DOHH2 (cell line): ENCODE measurements at regions not wholly inside any gene's neighbourhood (a gene's known extent, or its start where the extent isn't known, plus 50 kb on each side); places are given as distances from the start of the nearest gene placed in this dataset.

Experiments
- H3F3A ChIP-seq: fragments of 200-600 bp; sonication (generic), shearing (Covaris generic); 2 replicates; pipeline ENCODE4 v1.6.0; 2016; ENCODE audit warnings: antibody characterized with exemption, mild to moderate bottlenecking; ENCODE audit not compliant: control insufficient read depth, insufficient read depth
- H3K27ac ChIP-seq: fragments of 200-600 bp; sonication (generic); 2 replicates; pipeline ENCODE4 v1.5.1; 2014; ENCODE audit warnings: low read depth, mild to moderate bottlenecking, low read length, moderate library complexity
- H3K27me3 ChIP-seq: fragments of 200-600 bp; sonication (generic); 2 replicates; pipeline ENCODE4 v1.6.1; 2014; ENCODE audit warnings: mild to moderate bottlenecking, low read length, mixed read lengths; ENCODE audit not compliant: control insufficient read depth
- H3K36me3 ChIP-seq: fragments of 200-600 bp; sonication (generic); 2 replicates; pipeline ENCODE4 v1.6.1; 2014; ENCODE audit warnings: mild to moderate bottlenecking, low read length, moderate library complexity, mixed read lengths; ENCODE audit not compliant: control insufficient read depth
- H3K4me1 ChIP-seq: fragments of 200-600 bp; sonication (generic); 2 replicates; pipeline ENCODE4 v1.6.1; 2014; ENCODE audit warnings: mild to moderate bottlenecking, low read length, mixed read lengths; ENCODE audit not compliant: control insufficient read depth
- H3K4me2 ChIP-seq: fragments of 200-600 bp; sonication (generic); 2 replicates; pipeline ENCODE4 v1.6.0; 2014; ENCODE audit warnings: mild to moderate bottlenecking, low read length, moderate library complexity
- H3K4me3 ChIP-seq: fragments of 200-600 bp; sonication (generic); 2 replicates; pipeline ENCODE4 v1.5.1; 2014; ENCODE audit warnings: mild to moderate bottlenecking, low read length, mixed read lengths
- H3K79me2 ChIP-seq: fragments of 200-600 bp; sonication (generic); 2 replicates; pipeline ENCODE4 v1.6.1; 2014; ENCODE audit warnings: mild to moderate bottlenecking, low read length, mixed read lengths; ENCODE audit not compliant: control insufficient read depth
- H3K9me2 ChIP-seq: fragments of 200-600 bp; sonication (generic); replicated peaks from 2 replicates; pipeline ENCODE4 v1.6.1; 2014; ENCODE audit warnings: mild to moderate bottlenecking, low read length, mixed read lengths; ENCODE audit not compliant: control insufficient read depth
- H3K9me3 ChIP-seq: fragments of 200-600 bp; sonication (generic); 2 replicates; pipeline ENCODE4 v1.6.1; 2014; ENCODE audit warnings: antibody characterized with exemption, low read length, mixed read lengths; ENCODE audit not compliant: control insufficient read depth, insufficient read depth
- H4K20me1 ChIP-seq: fragments of 200-600 bp; sonication (generic); 2 replicates; pipeline ENCODE4 v1.6.0; 2014; ENCODE audit warnings: low read depth, mild to moderate bottlenecking, antibody characterized with exemption, low read length, moderate library complexity; ENCODE audit not compliant: control insufficient read depth, insufficient read depth
- EZH2phosphoT487 ChIP-seq: fragments of 200-600 bp; sonication (generic); IDR thresholded peaks from 2 replicates; pipeline ENCODE4 v1.6.1; 2017; ENCODE audit warnings: borderline replicate concordance, mild to moderate bottlenecking, antibody characterized with exemption, low read length, moderate library complexity, mixed read lengths
- TF ChIP-seq, protein P1 (sequence below): fragments of 200-600 bp; sonication (generic); IDR thresholded peaks from one replicate; pipeline ENCODE4 v1.5.1; 2014; ENCODE audit warnings: antibody characterized with exemption, mild to moderate bottlenecking, low read depth, low read length; ENCODE audit not compliant: poor library complexity, severe bottlenecking

DNA sequence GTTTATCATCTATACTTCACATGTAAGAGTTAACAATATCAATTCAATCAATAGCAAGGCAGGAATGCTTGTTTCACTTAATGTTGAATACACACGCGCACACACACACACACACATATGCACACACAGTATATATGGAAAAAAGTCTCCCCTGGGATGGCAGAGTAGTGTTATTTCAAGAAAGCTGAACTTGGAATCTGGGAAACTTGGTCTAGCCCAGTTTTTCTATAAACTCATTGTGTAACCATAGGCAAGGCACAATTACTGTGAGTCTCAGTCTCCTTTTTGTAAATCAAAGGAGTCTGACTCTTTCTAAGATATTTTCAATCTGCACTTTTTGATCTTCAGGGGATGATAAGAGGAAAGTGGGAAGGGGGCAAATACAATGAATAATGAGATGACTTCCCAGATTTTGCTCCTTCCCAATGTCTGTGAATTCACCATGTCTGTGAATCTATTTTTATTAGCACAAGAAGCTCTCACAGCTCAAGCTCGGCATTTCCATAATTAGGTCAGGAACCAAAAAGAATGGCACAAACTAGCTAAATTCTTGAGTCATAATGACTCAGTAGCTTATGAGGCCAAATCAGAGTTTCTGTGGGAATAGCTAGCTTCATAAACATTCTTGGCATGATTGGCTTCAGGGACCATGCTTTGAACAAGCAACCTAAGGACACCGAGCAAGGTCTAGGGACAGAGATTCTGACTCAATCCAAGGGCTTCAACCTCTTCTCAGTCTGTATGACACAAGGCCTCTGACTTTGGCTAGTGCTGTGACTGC is 227.4 kb upstream of the DCBLD2 start:
- no peaks in the 10 kb centered on the region for H3K79me2 ChIP-seq
- no peak overlapping the region for H3K4me3 ChIP-seq
- no peaks in the 10 kb centered on the region for H3F3A ChIP-seq
- no peak overlapping the region for H3K4me2 ChIP-seq
- H4K20me1 ChIP-seq: no peaks in the 10 kb centered on the region
- H3K27ac ChIP-seq: no peak overlapping the region
- H3K9me3 ChIP-seq: no peaks in the 10 kb centered on the region
- no peaks in the 10 kb centered on the region for H3K9me2 ChIP-seq
- H3K4me1 ChIP-seq: no peaks in the 10 kb centered on the region
- no peaks in the 10 kb centered on the region for H3K36me3 ChIP-seq
- H3K27me3 ChIP-seq: no peaks in the 10 kb centered on the region
- TF ChIP-seq, protein P1, sequence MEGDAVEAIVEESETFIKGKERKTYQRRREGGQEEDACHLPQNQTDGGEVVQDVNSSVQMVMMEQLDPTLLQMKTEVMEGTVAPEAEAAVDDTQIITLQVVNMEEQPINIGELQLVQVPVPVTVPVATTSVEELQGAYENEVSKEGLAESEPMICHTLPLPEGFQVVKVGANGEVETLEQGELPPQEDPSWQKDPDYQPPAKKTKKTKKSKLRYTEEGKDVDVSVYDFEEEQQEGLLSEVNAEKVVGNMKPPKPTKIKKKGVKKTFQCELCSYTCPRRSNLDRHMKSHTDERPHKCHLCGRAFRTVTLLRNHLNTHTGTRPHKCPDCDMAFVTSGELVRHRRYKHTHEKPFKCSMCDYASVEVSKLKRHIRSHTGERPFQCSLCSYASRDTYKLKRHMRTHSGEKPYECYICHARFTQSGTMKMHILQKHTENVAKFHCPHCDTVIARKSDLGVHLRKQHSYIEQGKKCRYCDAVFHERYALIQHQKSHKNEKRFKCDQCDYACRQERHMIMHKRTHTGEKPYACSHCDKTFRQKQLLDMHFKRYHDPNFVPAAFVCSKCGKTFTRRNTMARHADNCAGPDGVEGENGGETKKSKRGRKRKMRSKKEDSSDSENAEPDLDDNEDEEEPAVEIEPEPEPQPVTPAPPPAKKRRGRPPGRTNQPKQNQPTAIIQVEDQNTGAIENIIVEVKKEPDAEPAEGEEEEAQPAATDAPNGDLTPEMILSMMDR: no peak
- TF ChIP-seq EZH2phosphoT487: no peak

DNA sequence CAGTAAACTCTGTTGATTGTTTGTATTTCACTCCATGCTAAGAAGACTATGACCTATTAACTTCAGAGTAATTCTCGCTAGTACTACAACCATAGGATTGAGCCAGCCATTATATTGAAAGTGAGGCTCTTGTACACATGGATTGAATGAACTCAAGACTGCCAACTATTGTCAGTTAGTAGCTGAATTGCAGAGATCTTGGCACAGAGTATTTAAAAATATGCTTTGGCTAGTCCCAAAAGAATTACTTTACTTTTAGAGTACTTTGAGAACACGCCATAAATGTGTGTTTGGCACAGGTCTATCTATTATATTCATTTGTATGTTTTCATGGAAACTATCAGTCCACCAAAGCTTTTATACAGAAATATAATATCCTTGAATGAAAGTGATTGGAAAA is 226.7 kb upstream of the DCBLD2 start:
- no peaks in the 10 kb centered on the region for H3K4me1 ChIP-seq
- no peaks in the 10 kb centered on the region for H3K79me2 ChIP-seq
- TF ChIP-seq EZH2phosphoT487: no peak
- no peaks in the 10 kb centered on the region for H3K9me3 ChIP-seq
- no peaks in the 10 kb centered on the region for H4K20me1 ChIP-seq
- H3K27me3 ChIP-seq: no peaks in the 10 kb centered on the region
- no peaks in the 10 kb centered on the region for H3K36me3 ChIP-seq
- H3K4me2 ChIP-seq: no peak overlapping the region
- no peaks in the 10 kb centered on the region for H3F3A ChIP-seq
- H3K9me2 ChIP-seq: no peaks in the 10 kb centered on the region
- H3K27ac ChIP-seq: no peak overlapping the region
- H3K4me3 ChIP-seq: no peak overlapping the region

DNA sequence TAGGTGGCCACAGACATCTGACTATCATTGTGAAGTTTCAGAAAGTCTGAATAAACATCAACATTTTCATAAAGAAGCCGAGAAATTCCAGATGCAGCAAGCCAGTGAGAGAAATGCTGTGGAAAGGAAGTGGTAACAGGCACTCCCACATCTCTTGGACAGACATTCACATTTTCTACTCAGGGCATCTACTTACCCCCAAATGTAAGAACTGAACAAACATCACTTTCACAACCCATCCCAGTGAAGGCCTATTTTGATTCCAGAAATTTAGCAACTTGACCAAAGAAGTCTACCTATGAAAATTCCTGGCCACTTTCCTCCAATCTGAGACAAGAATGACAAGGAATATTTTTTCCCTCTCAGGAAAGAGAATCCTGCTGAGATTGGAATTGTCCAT is 224.8 kb upstream of the DCBLD2 start:
- no peaks in the 10 kb centered on the region for H3K27me3 ChIP-seq
- H3F3A ChIP-seq: no peaks in the 10 kb centered on the region
- H4K20me1 ChIP-seq: no peaks in the 10 kb centered on the region
- no peak overlapping the region for H3K4me3 ChIP-seq
- no peaks in the 10 kb centered on the region for H3K9me3 ChIP-seq
- H3K9me2 ChIP-seq: no peaks in the 10 kb centered on the region
- no peaks in the 10 kb centered on the region for H3K79me2 ChIP-seq
- no peak overlapping the region for H3K27ac ChIP-seq
- no peaks in the 10 kb centered on the region for H3K4me1 ChIP-seq
- no peak for TF ChIP-seq EZH2phosphoT487
- TF ChIP-seq, protein P1: no peak
- H3K36me3 ChIP-seq: no peaks in the 10 kb centered on the region
- H3K4me2 ChIP-seq: no peak overlapping the region

DNA sequence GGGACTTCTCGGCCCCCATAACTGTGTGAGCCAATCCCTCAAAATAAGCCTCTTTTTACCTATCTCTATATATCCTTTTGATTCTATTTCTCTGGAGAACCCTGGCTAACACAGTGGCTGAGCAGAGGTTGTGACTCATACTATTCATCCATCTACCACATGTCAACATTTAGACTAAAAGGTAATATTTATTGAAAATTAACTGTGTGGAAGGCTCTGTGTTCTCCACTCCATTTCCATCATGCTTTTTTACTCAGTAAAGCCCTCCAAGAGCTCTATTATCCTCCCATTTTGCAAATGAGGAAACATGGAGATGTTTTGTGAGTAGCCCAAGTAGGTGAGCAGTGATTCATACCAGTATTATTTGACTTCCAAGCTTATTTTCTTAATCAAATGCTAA is 217.9 kb upstream of the DCBLD2 start:
- no peaks in the 10 kb centered on the region; the same call in 1 of the 2 replicates for H3K27me3 ChIP-seq

More for the DNA sequence above, 217.9 kb upstream of the DCBLD2 start:
- TF ChIP-seq, protein P1: no peak
- TF ChIP-seq EZH2phosphoT487: no peak
- Histone ChIP-seq H3K4me1 (no peaks in the 10 kb centered on the region), H3F3A (no peaks in the 10 kb centered on the region), H3K27ac (no peak overlapping the region), H3K79me2 (no peaks in the 10 kb centered on the region), H3K36me3 (no peaks in the 10 kb centered on the region), H4K20me1 (no peaks in the 10 kb centered on the region), H3K9me2 (no peaks in the 10 kb centered on the region), H3K9me3 (no peaks in the 10 kb centered on the region), H3K4me2 (no peak overlapping the region), H3K4me3 (no peak overlapping the region)
